NCI-H2196 (cell line): ENCODE measurements at regions not wholly inside any gene's neighbourhood (a gene's known extent, or its start where the extent isn't known, plus 50 kb on each side); places are given as distances from the start of the nearest gene placed in this dataset.

Experiments
- DNase-seq: peaks from one replicate; lab custom pipeline; 2025; ENCODE audit not compliant: unreplicated experiment; lab: John Stamatoyannopoulos, UW

DNA sequence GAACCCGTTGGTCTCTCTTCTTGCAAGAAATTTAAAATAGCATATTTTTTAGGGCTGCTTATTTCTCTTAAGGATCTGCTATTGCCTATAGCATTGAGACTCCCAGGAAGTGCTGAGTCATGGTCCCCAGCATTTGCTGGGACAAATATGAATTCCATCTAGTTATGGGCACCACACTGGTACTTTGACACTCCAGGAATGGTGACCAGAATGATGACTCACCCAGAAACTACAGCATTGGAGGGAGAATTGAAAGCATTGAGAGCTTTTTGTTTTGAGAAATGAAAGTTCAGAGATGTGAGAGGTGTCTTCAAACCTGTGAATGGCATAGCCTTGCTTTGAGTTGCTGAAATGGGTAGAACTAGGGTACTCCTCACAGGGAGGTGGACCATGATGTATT is 699.7 kb downstream of the DHX35 start:
- no peak for DNase-seq

DNA sequence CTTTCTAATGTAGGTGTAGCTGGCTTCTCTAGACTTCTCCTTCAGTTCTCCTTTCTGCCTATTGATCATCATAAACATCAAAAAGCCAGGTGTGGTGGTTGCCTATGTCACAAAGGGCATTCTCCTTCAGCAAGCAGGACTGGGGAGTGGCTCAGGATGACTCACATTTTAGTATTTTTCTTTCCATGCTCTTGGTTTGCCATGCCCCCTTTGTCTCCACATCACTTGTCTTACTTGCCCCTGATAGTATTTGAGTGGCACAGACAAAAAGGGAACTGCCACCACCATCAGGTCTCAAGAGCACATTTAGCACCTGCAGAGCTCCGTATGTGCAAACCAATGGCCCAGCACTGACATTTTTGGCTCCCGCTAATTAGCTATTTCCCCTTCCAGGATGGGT is 698.8 kb downstream of the DHX35 start:
- no peak for DNase-seq

DNA sequence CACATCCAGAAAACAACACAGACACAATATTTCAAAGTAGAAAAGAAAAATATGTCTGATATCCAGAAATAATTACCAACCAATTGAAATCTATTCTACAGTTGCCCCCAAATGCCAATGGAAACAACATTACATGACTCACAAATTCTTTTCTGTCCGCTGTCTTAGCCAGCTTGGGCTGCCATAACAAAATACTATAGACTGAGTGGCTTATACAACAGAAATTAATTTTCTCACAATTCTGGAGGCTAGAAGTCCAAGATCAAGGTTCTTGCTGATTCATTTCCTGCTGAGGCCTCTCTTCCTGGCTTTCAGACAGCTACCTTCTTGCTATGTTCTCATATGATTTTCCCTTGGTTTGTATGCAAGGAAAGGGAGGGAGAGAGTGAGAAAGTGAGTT is 698.1 kb downstream of the DHX35 start:
- DNase-seq: no peak

DNA sequence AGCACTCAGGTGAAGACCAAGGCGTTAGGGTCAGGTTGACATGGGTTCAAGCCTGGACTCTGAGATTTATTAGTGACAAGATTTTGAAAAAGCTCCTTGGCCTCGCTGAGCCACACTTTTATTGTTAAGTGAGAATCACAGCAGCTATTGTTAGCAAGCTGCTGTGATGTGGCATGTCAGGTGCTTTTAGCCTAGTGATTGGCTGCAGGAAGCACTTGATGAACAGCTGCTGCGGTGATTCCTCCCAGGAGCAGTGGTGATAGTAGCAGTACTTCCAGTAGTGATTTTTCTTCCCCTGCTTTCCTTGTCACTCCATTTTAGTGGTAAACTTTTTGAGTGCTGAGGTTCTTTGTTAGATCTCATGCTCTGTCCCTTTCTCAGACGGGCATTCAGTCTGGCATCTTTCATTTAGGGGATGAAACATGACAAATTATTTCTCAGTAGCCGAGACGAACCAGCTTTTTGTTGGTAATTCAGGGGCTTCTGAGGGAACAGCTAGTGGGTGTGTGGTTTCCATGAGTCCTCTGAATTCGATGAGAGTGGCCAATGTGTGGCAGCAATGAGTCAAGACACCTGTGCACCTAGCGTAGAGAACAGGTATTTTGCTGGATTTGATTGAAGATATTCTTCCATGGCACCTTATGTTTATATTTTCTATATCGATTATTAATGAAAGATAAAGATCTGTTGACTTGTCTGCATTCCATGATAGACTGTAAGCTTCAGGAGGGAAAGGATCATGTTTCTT is 696.7 kb downstream of the DHX35 start:
- no peak for DNase-seq

DNA sequence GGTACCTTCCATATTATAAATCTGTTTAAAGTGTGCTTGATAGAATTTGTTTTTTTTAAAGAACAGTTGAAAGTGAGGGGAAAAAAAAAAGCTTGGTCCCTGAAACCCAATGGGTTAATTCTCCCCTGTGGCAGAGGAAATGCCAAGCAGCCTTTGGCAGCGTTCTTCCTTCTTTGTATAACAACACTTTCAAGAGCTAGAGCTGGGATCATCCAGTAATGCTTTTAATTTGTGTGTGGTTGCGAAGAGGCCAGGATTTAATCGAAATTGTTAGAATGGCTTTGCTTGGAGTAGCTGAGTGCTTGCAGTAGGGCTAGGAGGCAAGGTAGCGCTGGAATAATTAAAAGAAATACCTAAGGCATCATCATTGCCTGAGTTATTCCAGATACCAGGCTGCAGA is 692.0 kb downstream of the DHX35 start:
- no peak for DNase-seq

DNA sequence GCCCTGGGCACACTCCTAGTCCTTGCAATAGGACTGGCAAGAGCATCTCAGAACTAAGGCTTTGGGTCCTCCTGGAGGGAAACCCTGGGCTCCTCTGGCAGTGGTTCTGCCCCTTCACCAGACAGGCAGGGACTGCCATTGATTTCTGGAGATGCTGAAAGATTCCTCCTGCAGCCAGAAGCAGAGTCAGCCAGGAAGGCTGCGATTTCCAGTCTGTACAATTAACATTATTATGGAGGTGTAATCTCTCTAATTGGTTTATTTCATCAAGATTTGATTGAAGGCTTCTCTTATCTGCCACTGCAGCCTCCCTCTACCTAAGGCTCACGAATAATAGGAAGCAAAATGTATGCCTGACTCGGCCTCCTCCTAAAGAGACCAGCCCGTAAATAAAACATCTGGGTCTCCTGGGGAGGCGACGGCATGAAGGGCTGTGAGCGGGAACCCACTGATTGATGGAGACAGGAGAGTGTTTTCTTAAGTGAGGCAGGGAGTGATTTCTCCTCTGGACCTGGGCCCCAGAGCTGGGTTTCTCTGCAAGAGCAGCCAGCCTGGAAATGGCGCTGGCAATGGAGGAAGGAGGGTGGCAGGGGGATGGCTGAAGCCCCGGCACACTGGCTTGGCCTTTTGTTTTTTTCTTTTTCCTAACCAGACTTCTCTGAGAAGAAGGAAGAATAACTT is 689.6 kb downstream of the DHX35 start:
- no peak for DNase-seq

DNA sequence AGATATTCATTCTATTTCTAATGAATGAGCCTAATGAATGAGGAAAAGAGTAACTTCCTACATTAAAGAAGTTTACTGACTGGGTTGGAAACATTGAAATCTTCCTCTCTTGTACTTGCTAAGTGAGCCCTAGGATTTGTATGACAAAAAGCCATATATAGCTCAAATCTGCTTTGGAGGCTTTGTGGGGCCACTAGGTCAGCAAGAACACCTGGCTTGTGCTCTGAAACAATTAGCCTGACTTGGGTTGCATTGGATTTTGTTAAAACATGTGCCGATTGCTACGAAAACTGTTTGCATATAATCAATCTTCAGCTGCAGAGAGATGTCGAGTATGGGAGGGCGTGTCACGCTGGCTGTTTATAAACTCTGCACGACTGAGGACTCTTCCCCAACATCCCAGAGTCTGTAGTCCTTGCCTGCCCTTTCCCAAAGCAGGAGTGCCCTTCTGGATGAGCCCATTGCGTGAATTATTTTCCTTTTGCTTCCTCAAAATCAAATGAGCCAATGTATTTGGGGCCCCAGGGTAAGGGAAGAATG is 684.8 kb downstream of the DHX35 start:
- DNase-seq: no peak

DNA sequence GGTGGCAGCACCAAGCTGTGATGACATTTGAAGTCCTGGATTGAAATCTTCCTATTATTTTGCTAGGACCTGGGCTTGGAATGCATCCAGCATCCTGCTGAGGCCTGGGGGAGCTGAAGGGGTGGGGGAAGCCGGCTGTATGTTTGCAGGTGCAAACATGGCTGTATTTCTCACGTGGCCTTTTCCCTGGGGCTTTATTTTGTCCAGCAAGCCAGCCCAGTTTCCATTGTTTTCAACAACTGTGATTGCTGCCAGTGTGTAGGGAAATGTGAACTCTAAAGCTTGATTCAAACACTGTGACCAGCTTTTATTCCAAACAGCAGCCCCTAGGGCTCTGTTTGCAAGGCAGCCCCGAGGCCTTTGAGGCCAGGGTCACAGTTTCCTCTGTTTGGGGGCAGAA is 683.0 kb downstream of the DHX35 start:
- no peak for DNase-seq

DNA sequence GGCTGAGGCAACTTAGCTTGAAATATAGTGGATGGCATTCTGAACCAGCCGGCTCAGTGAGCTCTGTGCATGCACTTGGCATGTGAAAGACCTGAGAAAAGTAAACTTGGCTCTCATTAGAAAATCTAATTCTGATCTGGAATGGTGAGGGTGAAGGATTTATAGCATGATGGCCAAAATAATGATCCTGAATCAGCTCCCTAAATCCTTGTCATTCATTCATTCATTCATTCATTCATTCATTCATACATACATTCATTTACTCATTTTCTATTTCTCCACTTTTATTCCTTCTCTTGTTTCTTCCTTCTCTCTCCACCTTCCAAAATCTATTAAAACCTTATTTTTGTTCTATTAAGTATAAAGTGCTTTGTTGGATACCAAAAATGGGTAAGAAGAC is 681.1 kb downstream of the DHX35 start:
- no peak for DNase-seq

DNA sequence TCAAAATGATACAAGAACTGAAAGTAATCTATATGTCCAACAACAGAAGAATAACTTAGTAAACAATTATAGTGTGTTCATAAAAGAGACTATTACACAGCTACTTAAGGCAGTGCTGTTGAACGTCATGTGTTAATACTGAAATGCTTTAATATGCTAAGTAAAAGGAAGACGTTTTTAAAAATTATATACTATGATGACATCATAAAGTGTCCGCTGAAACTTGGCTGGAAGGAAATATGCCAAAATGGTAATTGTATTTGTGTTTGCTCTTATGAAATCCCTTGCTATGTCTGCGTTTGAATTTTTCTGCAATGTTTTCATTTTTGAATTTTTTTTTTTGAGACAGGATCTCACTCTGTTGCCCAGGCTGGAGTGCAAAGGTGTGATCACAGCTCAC is 679.3 kb downstream of the DHX35 start:
- no peak for DNase-seq

DNA sequence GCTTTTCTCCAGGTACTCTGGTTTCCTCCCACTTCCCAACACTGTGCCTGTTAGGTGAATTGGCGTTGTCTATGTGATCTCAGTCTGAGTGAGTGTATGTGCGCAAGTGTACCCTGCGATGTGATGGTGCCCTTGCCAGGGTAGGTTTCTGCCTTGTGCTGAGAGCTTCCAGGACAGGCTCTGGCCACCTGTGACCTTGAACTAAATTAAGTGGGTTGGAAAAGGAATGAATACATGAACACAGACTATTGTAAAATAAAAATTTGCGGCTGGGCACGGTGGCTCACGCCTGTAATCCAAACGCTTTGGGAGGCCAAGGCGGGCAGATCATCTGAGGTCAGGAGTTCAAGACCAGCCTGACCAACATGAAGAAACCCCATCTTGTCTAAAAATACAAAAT is 678.0 kb downstream of the DHX35 start:
- no peak for DNase-seq

DNA sequence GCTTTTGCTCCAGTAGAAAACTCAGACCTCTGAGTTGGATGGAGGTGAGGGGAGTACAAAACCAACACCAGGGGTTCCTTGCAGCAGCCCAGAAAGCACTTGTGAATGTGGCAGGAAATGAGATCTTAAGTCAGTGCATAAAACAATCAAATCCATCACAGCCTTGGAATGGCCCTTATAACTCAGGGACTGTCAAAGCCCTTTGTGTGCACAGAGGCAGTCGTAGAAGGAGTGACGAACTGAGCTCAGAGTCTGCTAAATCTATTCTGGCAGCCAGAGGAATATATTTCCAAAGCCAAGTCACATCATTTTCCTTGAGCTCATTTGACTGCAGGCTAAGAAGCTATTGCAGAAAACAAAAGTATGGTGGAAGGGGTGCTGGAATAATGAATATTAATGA is 676.6 kb downstream of the DHX35 start:
- no peak for DNase-seq

DNA sequence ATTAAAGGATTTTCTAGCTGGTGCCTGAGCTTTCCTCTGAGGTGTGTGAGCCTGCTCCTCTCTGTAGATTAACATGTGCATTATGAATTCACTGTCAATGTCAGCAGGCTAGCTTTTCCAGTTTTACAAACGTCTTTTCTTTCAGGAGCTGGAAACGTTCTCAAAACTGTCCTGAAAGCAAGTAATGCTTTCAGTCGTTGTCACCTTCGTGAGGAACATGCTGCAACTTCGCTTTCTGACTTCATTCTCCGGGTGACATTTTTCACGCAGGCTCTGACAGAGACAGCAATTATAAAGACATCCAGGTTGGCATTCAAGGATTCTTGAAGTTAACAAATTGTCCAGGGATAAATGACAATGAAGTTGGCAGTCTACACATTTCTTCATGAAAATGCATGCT is 671.5 kb downstream of the DHX35 start:
- no peak for DNase-seq

DNA sequence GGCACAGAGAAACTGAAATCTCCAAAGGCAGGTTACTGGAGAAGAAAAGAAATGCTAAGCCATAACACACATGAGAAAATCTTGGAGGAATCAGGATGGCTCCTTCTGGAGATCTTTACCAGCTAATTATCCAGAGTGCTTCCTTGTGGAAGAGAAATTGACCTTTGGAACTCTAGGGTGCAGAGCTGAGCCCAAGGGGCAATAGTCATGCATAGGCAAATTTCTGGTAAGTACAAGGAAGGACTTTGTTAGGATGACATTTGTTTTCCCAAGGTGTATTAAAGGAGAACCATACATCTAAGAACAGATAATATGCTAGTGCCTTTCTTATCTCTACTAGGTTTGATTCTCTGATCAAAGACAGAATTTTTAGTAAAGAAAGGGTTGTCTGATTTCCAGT is 670.6 kb downstream of the DHX35 start:
- DNase-seq: no peak

DNA sequence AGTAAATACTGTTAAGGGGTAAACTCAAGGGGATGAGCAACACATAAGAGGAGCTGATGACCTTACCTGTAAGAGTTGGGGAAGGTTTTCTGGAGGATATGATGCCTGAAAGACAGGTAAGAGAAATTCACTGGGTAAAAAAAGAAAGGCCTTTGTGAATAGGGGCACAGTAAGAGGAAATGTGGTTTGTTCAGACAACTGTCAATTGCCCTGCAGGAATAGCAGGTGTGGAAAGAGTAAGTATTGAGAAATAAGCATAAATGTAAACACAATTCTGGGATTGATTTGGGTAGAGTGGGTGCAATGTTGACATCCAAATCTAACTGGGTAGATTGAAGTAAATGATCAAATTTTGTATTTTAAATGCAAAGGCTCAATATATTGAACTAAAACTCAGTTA is 670.0 kb downstream of the DHX35 start:
- DNase-seq: no peak

DNA sequence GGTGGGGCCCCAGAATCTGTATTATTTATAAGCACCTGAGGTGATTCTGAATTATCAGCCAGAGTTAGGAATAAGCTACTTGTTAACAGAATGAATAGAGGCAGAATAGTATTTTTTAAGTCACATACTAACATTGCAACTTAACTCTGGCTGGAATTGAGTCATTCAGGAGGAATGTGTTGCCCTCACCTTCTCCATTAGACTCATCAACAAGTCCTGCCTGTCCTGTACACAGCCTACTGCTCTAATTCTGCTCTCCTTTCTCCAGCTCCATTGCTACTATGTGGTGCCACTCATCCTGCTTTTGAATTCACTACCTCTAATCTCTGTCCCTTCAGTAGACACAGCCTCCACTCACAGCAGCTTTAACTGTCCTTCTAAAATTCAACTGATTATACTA is 669.4 kb downstream of the DHX35 start:
- no peak for DNase-seq

DNA sequence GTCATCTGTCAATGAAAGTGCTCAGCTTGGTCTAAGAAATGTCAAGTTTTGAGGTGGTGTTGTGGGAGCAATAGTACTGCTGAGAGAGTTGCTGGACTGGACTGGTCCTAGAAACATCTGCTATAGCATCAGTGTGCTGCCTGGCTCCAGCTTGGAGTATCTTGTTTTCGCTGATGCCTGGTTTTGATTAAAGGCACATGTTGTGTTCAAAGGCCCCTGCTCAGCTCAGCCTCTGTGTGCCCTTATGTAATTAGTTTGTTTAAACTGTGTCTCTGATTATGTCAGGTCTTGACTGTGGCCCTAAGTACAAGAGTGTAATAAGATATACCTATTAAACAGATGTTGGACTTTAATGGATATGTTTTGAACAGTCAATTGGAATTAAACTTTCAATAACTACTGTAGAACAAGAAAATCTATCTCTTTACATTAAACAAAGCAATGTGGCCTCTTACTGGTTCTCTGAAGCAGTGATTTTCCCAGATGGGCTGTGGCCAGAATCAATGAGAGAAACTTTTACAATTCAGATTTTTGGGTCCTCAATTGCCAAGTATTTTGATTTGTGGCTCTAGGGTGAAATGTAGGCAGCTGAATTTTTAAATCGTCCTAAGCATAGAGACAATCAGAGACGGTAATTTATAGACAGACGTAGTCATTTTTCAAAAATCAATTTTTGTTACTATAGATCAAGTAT is 668.2 kb downstream of the DHX35 start:
- no peak for DNase-seq

DNA sequence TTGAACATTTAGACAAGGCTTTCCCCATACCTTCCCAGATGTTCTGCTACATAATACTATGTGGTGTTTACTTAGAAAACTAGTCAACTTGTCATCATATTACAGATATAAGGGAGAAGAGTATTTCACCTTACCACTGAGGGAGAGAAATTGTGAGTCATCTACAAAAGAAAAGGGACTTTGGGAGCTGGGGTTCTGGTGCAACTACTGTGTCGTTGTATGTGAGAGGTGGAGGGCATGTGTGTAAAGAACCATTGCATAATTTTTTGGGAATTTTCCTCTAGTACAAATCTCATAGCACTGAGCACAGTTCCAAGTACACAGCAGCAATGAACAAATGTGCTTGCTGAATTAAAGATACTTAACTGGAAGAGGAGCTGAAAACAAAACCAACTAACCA is 665.6 kb downstream of the DHX35 start:
- no peak for DNase-seq

DNA sequence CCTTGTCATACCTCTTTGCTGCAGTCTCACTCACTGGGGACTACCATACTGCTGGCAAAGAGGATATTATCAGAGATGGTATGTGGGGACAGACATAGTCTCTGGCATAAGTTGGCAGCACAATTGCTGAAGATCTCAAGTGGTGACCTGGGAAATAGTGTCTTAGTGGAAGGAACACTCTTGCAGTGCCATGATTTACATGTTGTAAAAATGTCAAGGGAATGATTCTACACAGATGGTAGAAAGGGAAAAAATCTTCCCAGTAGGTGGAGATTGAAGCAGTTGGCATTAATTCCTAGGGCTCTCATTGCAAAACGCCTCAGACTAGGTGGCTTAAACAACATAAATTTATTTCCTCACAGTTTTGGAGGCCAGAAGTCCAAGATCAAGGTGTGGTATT is 662.2 kb downstream of the DHX35 start:
- no peak for DNase-seq

DNA sequence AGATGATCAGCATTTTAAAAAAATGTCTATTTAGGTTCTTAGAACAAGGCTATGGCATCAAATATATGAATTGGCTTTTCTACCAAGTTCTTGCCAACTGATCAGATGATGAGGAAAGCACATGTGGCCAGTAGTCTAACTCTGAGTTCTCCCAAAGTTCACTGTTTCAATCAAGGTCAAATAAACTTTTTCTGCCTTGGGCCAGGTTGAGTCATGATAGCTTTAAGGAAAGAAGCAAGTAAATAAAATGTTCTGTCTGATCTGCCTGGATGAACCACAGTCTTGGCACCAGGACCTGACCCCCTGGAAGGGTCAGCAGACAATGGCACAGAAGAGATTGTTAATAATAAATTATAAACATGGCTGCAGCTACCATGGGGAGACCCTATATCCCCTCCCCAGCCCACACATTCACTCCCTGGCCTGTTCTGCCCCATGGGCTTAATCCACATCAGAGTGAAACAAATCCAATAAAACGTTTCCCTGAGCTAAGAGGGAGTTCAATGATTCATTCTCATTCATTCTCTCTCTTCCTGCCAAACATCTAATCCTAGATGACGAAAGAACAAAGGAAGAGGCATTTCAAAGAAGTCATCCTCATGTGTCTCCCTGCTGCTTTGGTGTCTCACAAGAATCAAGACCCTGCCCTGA is 661.6 kb downstream of the DHX35 start:
- DNase-seq: no peak

DNA sequence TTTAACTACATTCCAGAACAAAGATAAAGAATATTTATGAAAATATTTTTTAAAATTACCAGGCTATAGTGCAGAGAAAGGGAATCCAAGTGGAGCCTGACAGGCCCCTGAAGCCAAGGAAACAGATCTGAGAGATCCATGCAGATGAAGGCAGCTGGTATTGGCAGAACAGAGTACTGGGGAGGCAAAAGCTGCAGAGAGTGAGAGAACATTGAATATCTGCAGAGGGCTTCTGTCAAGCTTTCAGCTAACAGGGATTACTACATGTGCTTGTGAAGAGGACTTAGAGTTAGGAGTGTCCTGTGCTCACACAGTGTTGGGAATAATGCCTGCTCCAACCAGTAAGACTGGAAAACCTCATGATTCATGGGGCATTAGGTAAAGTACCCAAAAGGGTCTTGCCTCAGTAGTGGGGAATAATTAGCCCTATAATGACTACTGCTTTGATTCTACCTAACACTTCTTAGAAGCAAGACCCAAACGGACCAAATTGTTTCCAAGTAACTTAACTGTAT is 657.2 kb downstream of the DHX35 start:
- DNase-seq: no peak
